Erythroblast (primary cell): ENCODE measurements at regions not wholly inside any gene's neighbourhood (a gene's known extent, or its start where the extent isn't known, plus 50 kb on each side); places are given as distances from the start of the nearest gene placed in this dataset.

Experiments used
- DNase-seq, 2 experiments: peaks; one replicate each; lab custom pipeline; 2025; lab: John Stamatoyannopoulos, UW
- GATA1 ChIP-seq: IDR thresholded peaks from 2 replicates; pipeline ENCODE4 v1.6.1; 2011; ENCODE audit warnings: low read depth, mild to moderate bottlenecking, control low read depth, low read length, moderate library complexity
- POLR2A ChIP-seq: IDR thresholded peaks from 2 replicates; pipeline ENCODE4 v1.6.1; 2011; ENCODE audit warnings: mild to moderate bottlenecking, low read length

DNA sequence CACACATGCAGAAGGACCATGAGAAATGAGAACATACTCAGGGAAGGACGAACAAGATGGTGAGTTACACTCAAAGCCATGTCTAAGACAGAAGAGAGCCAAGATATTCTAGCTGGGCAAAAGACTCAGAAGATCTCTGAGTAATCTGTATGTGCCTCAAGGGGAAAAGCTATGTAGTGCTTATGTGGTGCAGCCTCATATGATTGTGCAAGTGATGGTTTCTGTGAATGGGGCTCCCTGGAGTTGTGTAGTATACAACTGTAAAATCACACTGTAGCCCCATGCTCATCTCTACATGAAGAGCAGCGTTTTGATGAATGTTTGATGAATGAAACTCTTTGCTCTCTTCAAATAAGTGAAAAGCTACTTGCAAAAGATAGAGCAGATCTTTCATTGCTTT lies 57.5 kb downstream of the OSR1 start:
- TF ChIP-seq GATA1 (no peak), POLR2A (no peak)
- DNase-seq: no peak

GRCh38 chr2:19299522-19299921 lies 58.9 kb downstream of the OSR1 start:
- no peak for TF ChIP-seq POLR2A
- TF ChIP-seq GATA1: no peak
- DNase-seq: no peak

DNA sequence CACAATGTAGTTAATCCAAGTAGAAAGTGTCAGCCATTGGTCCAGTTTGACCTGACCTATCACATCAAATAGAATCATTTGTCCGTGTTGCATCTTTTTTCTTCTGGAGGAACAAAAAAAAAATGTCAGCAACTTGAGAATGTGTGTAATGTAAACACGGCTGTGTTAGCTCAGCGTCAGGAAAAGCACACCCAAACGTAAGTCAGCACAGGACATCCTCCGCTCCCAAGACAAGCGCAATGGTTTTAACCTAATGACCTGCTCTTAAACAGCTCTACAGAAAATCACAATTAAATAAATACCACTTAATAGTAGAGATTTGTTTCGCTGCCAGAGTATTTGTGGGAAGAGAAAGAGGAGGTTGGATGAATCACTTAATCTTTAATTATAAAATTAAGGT lies 59.4 kb downstream of the OSR1 start:
- no peak for DNase-seq
- no peak for TF ChIP-seq POLR2A

GRCh38 chr2:19297716-19298115 lies 60.7 kb downstream of the OSR1 start:
- TF ChIP-seq POLR2A: no peak
- no peak for TF ChIP-seq GATA1
- no peak for DNase-seq

DNA sequence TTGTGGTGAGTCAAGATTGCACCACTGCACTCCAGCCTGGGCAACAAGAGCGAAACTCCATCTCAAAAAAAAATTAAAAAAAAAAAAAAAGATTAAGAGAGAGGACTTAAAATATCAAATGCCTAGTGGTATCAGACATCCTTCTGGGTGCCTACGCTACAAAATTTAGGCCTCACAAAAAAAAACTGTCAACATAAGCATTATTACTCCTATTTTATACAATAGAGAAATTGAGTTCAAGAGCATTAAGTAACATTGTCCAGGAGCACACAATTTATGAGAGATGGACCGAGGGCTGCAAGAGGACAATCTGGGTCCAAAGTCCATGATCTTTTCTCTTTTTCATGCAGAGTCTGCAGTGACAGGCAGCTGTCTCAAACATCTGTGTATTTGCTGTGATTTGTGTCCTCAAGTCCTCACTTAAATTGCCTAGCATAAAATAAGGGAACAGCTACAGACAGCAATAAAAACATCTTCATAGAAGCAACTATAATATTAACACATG lies 62.4 kb downstream of the OSR1 start:
- TF ChIP-seq GATA1: no peak
- no peak for TF ChIP-seq POLR2A
- DNase-seq: no peak

DNA sequence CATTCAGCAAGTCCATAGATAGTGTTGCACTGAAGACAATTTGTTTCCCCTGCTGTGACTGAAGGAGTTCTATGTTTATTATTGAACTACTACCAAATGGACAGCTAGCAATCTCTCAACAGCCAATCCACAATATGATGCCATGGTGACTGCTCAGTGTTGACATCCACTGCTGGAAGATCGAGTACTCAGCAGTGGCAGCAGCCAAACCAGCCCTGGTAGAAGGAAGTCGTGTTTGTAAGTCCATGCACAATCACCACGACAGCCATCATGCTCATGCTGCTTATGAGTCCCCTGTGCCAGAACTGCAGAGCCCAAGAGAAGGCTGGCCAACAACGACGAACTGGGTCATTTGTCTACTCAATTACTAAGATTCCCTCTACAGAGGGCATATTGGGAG lies 66.4 kb downstream of the OSR1 start:
- no peak for TF ChIP-seq GATA1
- no peak for TF ChIP-seq POLR2A
- no peak for DNase-seq

GRCh38 chr2:19288291-19288690 lies 70.1 kb downstream of the OSR1 start:
- TF ChIP-seq POLR2A: no peak

GRCh38 chr2:19287324-19287723 lies 71.1 kb downstream of the OSR1 start:
- no peak for TF ChIP-seq GATA1
- no peak for TF ChIP-seq POLR2A
- DNase-seq: no peak

More at GRCh38 chr2:19288291-19288690, 70.1 kb downstream of the OSR1 start:
- no peak for DNase-seq

DNA sequence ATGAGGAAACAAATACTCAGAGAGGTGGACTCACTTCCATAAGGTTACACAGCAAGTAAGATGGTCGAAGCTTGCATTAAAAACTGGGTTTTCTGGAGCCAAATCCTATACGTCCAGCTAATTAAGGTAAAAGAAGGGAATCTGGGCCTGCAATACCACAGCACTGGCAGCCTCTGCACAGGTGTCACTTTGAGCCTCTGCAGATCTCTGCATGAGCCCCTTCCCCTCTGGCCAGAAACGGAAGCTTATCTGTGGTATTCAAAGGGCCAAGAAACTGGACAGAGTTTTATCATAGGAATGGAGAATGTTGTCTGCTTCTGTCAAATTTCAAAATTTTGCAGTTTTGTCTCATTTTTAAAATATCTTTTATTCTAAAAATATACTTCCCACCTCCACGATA lies 76.1 kb downstream of the OSR1 start:
- no peak for DNase-seq
- TF ChIP-seq POLR2A (no peak), GATA1 (no peak)

- TF ChIP-seq POLR2A (no peak), GATA1 (no peak)
- no peak for DNase-seq
Measured at GRCh38 chr2:19274439-19274838, 84.0 kb downstream of the OSR1 start.

DNA sequence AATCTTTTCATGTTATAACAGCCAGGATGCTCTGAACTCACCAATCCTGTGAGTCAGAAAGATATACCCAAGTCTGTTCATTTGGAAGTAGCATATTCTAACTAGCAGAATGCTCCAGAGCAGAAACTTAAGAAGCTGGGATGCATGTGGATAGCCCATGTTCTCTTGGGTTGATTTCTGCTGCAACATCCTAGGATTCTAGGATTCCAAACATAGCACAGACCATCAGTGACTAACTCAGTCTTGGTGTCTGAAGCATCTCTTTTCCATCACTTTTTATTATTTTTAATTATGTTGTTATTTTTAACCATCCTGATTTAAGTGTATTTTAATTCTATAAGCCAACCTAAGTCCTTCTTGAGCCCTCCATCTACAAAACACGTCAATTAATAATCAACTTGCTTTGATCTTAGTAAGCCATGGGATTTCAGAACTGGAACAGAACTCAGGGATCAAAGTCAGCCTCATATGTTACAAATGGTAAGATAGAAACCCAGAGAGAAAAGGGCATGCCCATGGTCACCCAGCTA lies 85.4 kb downstream of the OSR1 start:
- TF ChIP-seq POLR2A (no peak), GATA1 (no peak)
- no peak for DNase-seq

DNA sequence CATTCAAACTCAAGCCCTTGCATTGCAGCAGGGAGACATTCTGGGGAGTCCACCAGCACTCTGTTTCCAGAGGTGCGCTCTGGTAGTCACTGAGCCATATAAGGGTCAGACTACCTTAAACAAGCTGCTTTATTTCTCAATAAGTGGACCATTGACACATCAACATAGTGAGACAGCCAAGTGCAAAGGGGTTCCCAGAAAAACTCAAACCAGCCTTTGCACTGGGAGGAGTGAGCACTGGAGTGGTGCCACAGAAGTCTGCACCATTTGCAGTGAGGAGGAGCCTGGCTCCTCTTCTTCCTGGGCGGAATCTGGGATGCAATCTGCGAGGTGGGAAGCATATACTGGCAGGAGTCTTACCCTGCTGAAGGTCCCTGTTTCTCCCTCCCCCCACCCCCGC lies 86.4 kb downstream of the OSR1 start:
- DNase-seq: no peak

DNA sequence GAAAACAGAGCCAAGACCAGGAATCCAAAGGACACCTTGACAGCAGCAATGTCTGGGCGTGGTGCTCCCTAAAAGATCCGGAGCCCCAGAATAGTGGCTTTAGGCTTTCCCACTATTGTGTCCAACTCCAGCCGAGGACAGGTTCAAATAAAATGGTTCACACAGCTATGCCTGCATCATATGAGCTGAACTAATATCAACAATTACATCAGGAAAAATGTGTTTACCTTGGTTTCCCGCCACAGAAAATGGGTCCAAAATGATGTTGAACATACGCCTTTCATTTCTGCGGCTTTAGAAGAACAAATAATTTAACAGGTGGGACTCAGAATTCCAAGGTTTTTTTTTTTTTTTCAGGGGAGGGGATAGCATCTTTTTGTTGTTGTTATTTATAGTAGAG lies 93.6 kb downstream of the OSR1 start:
- no peak for DNase-seq
- TF ChIP-seq POLR2A (no peak), GATA1 (no peak)

More for the DNA sequence above, 86.4 kb downstream of the OSR1 start:
- TF ChIP-seq GATA1 (no peak), POLR2A (no peak)

DNA sequence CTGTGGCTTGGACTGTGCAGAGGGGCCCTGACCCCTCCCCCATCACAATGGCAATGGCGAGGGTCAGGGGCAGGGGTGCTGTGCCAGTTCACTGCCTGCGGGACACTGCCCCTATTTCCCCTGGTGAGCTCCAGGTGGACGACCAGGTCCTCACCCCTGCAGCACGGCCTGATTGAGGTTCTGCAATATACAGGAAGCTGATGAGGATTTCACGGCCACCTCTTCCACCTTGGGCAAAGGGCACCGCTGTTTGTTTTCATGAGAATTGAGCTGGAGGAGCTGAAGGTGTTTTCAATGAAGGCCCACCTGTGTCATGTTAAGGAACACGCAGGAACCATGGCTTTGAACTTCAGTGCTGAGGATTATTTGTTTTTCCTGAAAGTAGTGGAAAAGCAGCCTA lies 96.3 kb downstream of the OSR1 start:
- DNase-seq: no peak
- no peak for TF ChIP-seq POLR2A
- no peak for TF ChIP-seq GATA1

GRCh38 chr2:19261061-19261460 lies 97.4 kb downstream of the OSR1 start:
- no peak for TF ChIP-seq GATA1
- no peak for DNase-seq
